ENCODE measurements at regions not wholly inside any gene's neighbourhood (a gene's known extent, or its start where the extent isn't known, plus 50 kb on each side); places are given as distances from the start of the nearest gene placed in this dataset.
"Not testable (repeated sequence)": the region's sequence is repeated elsewhere in the genome, so short reads cannot be mapped to it uniquely, and the experiment has no call there.

DNA sequence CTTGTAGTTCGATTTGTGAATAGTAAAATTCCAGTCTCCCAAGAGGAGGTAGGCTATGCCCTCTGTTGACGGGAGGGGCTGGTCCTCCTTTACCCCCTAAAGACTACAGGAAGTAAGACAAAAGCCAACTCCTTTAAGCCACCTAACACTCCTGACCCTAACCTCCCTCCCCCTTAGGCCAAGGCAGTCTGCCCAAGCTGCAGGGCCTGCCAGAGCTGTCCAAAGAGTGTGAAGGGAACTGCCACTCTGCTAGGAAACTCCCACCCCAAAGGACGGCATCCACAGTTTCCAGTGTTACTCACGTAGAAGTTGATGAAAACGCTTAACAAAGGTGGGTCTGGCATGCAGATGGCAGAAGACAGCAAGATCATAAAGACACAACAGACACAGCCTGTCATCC is 803.2 kb downstream of the PLA2G4A start:
- DNase-seq (ENCODE audit: low spot score), result no peak

DNA sequence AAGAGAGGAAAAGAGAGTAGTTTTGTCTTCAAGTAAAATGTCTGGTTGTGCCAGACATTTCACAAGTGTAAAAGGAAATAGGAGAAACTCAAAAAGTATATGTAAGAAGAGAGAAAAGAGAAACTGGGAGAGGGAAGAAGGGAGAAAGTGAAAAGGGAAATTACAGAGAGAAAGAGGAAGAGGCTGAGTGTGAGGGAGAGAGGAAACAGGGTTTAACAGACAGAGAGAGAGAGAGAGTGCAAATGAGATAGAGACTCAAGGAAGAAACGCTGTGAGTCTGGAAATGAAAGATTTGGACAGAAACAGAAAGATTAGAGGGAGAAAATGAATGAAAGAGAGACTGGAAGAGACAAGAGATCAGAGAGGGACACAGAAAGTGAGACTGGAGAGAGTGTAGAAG is 806.2 kb downstream of the PLA2G4A start:
- DNase-seq (ENCODE audit: low spot score), result no peak

DNA sequence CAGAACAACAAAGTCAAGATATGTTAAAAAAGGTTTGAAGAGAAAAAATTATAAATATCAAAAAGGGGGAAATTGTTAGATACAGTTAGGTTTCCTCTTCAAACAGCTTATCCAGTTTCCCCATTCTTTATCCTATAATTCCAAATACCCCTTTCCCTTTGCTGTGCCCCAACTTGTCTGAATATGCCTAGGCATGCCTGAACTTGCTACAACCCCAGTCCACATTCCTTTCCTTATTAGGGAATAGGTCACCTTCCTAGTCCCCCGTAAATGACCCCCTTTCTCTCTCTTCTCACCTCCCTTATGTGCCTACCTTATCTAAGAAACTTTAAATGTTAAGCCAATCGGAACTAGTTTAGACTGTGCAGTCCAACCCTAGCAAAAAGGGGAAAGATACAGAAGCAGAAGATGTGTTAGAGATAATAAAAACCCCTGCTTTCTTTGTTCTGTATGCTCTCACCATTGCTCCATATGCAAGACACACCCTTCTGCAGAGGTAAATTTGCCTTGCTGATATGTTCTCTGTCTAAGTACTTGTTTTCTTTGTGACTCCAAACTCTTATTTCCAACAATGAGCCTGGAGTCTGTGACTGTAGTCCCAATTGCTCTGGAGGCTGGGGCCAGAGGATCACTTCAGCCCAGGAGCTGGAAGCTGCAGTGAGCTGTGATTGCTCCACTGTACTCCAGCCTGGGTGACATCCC is 810.1 kb downstream of the PLA2G4A start:
- no peak for DNase-seq (ENCODE audit: low spot score)

DNA sequence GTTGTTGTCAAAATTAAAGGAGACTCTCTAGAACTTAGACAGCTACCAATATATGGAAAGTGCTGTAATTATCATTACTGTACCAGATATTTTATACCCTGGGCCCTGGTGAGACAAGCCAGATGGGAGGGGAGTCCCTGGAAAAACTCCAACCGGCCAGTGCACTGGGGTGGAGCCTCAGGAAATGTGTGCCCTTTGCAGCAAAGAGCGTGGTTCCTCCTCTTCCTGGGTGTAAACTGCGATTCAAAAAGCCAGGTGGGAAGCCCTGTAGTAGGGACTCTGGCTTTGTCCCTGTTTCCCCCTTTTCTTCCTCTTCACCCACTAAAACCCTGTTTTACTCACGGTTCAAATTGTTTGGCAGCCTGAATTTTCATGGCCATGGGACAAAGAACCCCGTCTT is 812.3 kb downstream of the PLA2G4A start:
- DNase-seq (ENCODE audit: low spot score), result no peak

DNA sequence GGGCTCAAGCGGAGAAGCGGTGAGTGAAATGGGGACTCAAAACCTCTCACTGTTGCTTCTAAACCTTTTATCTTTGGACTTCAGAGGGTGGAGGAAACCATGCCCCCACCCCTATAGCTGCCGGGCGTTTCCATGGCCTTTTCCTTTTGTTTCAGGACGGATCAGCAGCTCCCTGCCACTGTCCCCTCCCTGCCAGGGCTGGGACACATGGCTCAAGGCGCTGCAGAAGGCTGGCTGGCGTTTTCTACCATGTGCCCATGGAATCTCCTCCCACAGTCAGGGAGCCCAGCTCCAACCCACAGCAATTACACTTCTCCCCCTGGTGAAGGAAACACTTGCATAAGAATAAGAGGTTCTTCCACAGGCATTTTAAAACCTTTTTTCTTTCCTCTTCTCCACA is 812.7 kb downstream of the PLA2G4A start:
- DNase-seq (ENCODE audit: low spot score), result no peak

DNA sequence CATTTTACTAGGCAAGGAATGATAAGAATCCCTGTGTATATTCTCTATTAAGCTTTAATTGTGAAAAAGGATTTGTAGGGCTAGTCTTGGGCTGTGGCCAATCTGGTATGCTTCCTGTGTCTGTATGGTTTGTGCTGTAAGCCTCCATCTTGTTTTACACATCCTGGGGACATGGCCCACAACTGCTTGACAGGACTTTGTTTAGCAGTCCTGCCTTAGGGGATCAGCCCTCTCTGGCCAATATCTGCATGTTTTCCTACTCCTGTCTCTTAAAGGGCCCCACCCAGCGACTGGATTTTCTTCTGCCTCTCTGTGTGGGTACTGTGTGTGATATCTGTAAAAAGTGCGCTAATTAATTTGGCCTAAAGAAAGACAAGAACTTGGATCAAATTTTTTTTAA is 813.2 kb downstream of the PLA2G4A start:
- no peak for DNase-seq (ENCODE audit: low spot score)

DNA sequence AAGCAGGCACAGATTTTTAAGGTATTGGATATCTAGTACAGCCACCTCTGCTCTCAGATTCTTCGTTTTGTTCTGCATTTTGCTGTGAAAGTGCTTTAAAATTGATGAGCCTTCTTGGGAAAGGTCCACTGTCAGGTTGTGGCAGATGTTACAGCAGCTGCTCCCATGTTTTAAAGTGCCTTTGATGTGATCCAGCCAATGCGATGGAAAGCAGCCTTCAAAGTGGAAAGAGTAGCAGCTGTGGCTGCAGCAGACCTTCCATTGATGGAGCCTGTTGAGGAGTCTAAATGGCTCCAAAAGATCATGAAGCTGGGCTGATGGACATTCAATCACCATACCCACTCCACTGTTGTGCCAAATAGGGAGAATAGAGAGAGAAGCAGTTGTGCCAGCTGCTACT is 816.9 kb downstream of the PLA2G4A start:
- DNase-seq (ENCODE audit: low spot score), result no peak

DNA sequence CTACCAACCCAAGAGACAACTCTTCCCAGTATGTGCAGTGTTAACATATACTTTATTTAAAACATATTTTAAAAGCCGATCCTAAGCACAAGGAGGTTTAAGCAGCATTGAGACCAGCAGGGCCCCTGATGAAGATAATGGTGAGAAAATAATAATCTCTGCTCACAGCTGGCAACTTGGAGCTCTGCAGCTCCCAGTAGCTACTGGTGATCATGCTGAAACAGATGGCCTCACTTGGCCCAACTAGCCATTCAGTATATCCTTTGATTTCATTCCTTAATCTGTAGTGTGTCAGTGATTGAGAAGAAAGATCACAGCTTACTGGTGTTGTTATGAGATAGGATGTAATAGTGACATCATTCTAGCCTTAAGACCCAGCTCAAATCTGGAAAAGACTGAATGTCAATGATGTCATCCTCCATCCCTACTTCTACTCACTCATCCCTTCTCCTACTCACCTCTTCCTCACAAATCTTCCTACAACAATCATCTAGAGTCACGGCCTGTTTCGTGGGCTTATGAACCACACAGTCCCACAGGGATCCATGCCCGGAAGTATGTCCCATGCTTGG is 817.9 kb downstream of the PLA2G4A start:
- DNase-seq (ENCODE audit: low spot score), result no peak

DNA sequence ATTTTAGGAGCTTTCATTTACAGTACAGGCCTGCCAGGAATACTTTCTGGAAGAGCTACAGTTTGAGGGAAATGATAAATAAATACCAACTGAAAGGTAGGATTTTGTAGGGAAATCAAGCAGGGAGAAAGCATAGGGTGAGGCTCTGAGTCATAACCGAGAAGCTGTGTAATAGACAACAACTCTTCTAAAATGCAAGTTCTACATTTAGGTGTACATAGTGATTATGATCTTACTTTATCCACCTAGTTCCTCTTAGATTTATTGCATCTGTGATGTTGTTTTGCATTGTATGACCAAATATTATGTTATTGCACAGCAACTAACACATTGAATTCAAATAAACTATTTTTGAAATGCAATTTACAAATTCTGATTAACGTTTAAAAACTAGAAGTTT is 819.3 kb downstream of the PLA2G4A start:
- DNase-seq (ENCODE audit: low spot score), result no peak

DNA sequence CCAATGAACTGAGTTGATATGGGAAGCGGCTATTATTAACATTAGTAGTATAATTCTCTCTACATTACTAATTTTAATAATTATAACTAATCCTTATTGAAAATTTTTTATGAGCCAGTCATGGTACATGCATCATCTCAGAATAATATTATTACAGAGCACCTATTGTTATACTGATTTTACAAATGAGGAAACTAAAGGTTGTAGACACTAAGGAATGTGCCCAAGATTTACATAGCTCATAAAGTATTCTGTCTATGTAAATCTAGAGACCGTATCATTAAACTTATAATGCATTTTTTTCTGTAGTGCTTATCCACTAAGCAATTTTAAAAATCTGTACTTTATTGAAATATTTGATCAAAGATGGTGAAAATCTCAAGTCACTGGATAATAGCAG is 825.9 kb downstream of the PLA2G4A start:
- no peak for DNase-seq (ENCODE audit: low spot score)

DNA sequence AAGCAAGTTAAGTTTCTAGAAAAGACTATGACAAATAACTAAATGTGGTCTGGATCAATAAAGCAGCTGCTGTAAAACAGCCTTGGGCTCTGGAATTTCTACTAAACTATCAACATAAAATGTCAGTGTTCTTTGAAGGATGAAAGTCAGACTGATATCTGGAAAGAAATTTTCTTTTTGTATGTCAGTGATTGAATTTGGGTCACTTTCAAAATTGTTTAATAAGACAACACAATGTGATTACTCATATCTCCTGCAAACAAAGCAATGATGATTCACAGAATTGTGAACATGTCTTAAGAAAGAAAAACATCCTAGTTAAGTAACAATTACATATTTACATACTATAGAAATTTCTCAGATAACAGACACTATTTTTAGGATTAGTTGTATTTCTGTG is 826.4 kb downstream of the PLA2G4A start:
- no peak for DNase-seq (ENCODE audit: low spot score)

DNA sequence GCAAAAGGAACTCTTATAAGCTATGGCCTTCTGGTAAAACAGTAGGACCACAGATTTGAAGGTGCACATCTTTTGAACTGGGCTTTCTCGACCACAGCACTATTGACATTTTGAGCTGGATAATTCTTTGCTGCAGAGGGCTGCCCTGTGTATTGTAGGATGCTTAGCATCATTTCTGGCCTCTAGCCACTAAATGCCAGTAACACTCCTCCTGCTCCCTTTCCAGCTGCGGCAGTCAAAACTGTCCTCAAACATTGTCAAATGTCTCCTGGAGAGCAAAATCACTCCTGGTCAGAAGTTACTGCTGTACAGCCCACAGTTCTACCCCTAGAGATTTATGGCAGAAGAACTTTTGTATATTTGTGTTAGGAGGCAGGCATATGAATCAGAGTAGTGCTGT is 836.7 kb downstream of the PLA2G4A start:
- DNase-seq (ENCODE audit: low spot score), result no peak

DNA sequence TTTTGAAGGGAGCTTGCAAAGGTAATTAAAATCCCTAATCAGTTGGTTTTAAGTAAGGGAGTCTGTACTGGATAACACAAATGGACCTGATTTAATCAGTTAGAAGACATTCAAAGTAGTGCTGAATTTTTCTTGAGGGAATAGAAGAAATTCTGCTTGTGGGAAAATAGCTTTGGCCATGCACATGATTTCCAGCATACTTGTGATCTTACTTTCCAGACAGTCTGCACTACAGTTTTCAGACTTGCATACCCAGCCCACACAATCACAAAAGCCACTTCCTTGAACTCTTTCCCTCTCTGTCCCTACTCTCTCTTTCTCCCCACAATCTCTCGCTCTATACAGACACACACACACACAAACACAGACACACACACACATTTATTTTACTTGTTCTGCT is 852.1 kb downstream of the PLA2G4A start:
- no peak for DNase-seq (ENCODE audit: low spot score)

DNA sequence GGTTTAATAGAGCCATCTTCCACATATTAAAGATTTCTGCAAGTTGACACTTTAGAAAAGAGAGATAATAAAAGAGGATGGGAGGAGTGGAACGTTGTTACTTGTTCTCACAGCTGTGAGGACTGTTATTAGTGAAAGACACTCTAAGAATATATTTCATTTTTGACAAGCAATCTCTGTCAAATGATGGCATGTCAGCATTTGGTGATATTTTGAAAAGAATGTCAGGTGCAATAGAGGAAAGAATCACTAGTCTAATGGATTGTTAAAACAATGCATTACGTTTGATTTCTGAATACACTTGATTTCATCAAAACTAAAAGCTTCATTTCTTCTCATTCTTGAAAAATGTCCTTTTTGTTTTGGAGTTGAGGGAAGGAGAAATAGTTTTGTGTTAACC is 853.4 kb downstream of the PLA2G4A start:
- no peak for DNase-seq (ENCODE audit: low spot score)

DNA sequence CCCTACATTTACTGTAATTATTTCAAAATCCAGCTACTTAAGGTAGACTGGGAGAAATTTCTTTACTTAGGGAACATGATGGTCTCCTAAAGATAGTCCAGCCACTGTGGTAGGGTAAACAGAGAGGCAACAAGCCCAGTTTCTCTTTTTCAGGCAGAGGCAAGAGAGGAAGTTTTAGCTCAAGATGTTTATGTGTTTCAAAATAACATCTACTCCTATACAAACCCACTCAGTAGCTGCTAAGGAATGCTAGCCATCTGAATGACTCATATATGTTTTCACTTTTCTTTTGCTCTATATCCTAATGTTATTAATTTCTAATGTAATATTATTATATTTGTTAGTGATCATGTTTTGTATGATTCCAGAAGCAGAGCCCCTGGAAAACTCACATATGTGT is 856.6 kb downstream of the PLA2G4A start:
- no peak for DNase-seq (ENCODE audit: low spot score)

DNA sequence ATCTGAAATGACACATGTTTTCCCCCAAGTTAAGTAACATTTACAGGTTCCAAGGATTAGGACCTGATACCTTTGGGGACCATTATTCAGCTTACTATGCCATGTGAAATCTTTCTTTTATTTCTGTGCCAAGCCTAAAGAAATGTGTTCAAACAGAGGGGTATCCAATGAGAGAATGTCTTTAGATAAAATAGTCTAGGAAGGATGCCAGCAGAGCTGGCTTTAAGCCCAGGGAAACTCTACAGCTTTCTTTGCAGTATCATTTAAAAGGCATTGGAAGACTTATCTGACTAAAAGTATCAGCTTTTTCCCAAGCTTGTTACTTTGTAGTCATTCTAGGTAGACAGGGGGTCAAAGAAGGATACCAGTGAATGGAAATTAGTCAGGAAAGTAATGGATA is 860.4 kb downstream of the PLA2G4A start:
- no peak for DNase-seq (ENCODE audit: low spot score)

DNA sequence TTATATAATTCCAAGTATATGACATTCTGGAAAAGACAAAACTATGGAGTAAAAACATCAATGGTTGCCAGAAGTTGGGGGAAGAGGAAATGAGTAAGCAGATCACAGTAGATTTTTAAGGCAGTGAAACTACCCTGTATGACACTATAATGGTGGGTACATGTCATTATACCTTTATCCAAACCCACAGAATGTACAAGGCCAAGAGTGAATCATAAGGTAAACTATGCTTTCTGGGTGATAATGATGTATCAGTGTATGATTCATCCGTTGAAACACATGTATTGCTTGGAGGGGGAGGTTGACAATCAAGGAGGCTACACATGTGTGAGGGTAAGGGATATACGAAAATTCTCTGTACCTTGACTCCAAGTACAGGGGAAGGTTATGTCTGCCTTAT is 862.7 kb downstream of the PLA2G4A start:
- no peak for DNase-seq (ENCODE audit: low spot score)

DNA sequence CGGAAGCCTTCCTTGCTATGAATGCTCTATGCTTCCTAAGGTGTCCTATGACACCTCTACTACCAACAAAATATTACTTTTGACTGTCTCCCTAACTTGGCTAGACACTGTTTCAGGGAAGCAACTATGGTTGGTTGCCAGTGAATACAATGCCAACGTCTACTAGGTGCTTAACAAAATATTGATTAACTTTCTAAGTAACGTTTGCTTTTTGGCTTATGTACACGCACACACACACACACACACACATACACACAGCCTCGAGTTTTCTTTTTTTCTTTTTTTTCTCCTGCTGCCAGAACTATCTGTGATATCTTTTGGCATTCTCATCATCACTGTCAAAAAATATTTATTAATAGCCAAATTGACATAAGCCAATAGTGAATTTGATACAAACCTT is 864.0 kb downstream of the PLA2G4A start:
- DNase-seq (ENCODE audit: low spot score), result no peak

DNA sequence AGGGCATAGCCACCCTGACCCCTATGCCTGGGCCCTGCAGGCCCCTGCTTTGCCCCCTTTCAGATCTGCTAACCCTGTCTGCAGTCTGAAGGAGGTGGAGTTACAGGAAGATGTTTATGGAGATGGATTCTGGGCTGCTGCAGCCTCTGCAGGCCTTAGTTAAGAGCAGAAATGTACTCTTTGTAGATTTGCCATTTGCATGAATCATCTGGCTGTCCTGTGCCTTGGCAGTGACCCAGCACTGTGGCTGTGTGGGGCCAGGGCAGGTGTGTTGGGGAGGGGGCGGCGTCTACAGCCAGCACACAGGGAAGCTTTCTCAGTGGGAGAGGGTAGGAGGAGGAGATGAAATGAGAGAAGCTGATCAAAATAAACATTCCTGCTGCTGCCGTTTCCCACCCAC is 867.3 kb downstream of the PLA2G4A start:
- DNase-seq (ENCODE audit: low spot score), result no peak

DNA sequence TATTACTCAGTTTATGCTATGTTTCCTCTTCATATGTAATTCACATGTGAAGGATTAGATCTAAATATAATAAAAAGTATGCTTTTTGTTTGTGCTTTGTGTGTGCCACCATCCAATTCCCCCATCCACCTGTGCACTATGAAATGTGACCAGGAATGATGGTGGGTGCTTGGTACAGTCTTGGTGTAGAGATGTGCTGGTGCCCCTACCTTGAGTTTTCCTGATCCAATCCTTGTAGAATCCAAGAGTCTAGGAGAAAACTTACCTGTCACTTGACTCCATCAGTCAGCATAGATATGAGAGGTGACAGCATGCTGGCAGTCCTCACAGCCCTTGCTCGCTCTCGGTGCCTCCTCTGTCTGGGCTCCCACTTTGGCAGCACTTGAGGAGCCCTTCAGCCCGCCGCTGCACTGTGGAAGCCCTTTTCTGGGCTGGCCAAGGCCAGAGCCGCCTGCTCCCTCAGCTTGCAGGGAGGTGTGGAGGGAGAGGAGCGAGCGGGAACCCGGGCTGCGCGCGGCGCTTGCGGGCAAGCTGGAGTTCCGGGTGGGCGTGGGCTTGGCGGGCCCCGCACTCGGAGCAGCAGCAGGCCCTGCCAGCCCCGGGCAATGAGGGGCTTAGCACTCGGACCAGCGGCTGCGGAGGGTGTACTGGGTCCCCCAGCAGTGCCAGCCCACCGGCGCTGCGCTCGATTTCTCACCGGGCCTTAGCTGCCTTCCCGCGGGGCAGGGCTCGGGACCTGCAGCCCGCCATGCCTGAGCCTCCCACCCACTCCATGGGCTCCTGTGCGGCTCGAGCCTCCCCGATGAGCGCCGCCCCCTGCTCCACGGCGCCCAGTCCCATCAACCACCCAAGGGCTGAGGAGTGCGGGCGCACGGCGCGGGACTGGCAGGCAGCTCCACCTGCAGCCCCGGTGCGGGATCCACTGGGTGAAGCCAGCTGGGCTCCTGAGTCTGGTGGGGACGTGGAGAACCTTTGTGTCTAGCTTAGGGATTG is 874.7 kb downstream of the PLA2G4A start:
- DNase-seq (ENCODE audit: low spot score), result not testable (repeated sequence)

DNA sequence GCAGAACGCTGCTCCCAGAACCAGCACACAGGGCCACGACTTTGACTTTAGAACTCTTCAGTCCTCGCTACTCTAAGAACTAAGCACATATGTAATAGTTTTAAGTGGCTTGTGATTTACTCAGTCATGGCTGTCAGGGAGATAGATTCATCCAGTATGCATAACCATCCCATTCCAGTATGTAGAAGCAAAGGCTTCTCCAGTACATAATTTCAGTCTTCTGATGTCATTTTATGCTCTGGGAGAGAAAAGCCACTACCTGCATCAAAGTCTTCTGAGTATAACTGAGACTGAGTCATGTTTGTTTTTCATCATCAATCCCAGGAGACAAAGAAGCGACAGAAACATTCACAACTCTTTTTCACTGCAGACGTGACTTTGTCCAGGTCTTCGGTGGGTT is 885.7 kb downstream of the PLA2G4A start:
- no peak for DNase-seq (ENCODE audit: low spot score)

DNA sequence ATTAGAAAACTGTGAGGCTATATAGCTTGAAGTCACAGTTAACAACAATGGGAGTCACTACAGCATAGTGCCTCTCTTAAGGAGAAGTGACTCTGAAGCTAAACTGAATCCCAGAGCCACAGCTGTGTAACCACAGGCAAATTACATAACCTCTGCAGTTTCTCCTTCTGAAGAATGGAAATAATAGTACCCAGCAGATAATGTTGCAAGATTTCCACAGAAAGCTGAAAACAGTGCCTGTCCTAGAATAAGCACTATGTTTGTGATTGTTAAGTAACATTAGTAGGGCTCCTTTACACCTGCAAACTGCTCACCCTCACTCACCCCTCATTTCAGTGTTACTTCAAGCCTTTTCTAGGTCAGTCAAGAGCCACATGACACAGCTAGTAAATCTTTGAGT is 886.7 kb downstream of the PLA2G4A start:
- no peak for DNase-seq (ENCODE audit: low spot score)

DNA sequence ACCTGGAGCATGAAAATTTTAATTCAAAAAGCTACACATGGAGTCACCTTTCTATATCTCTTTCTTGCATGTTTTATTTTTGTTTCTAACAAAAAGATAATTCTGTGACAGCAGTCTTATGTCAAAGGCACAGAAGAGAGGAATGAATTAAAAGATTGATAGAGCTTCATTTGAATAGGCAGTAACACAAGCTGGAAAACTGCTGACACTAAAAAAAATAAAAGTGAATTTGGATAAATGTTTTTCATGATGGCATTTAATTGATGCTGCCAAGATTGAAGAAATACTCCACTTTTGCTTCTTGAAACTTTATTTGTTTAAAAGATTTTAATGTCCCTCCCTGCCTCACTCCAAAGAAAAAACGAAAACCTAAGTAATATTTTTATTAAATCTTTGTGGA is 887.4 kb downstream of the PLA2G4A start:
- no peak for DNase-seq (ENCODE audit: low spot score)
